Mesenchymal stem cell (in vitro differentiated cells and primary cell): ENCODE measurements at regions not wholly inside any gene's neighbourhood (a gene's known extent, or its start where the extent isn't known, plus 50 kb on each side); places are given as distances from the start of the nearest gene placed in this dataset.

Source experiments
- DNase-seq: peaks from one replicate; pipeline ENCODE4 v3.0.0-alpha.2; 2013
- H2AFZ ChIP-seq: one replicate; pipeline ENCODE4 v1.6.1; 2013; ENCODE audit warnings: low read depth, mild to moderate bottlenecking, control low read depth, inconsistent platforms, low read length, moderate library complexity
- H2AK5ac ChIP-seq: 2 replicates; pipeline ENCODE4 v1.6.1; 2013; ENCODE audit warnings: low read length, moderate library complexity, mild to moderate bottlenecking, inconsistent platforms; ENCODE audit not compliant: severe bottlenecking
- H2BK120ac ChIP-seq: one replicate; pipeline ENCODE4 v1.6.1; 2013; ENCODE audit warnings: low read depth, mild to moderate bottlenecking, inconsistent platforms, low read length, moderate library complexity
- H2BK12ac ChIP-seq, 2 experiments: one replicate each; pipeline ENCODE4 v1.6.1; 2013; ENCODE audit warnings: inconsistent platforms in 2 of 2, low read length in 2 of 2, mild to moderate bottlenecking in 2 of 2, moderate library complexity in 2 of 2, control low read depth in 1 of 2
- H2BK15ac ChIP-seq: one replicate; pipeline ENCODE4 v1.6.1; 2013; ENCODE audit warnings: mild to moderate bottlenecking, low read depth, inconsistent platforms; ENCODE audit not compliant: poor library complexity, severe bottlenecking
- H2BK5ac ChIP-seq: 2 replicates; pipeline ENCODE4 v1.6.1; 2013; ENCODE audit warnings: low read depth, mild to moderate bottlenecking, low read length, control low read depth, inconsistent platforms; ENCODE audit not compliant: poor library complexity, severe bottlenecking
- H3K14ac ChIP-seq, 2 experiments: one replicate each; pipeline ENCODE4 v1.6.1; 2013; ENCODE audit warnings: inconsistent platforms in 2 of 2, low read length in 2 of 2, control low read depth in 1 of 2, mild to moderate bottlenecking in 1 of 2, moderate library complexity in 1 of 2
- H3K18ac ChIP-seq, 2 experiments: one replicate each; pipeline ENCODE4 v1.6.1; 2013; ENCODE audit warnings: inconsistent platforms in 2 of 2, low read length in 2 of 2, control low read depth in 1 of 2, low read depth in 1 of 2, mild to moderate bottlenecking in 1 of 2
- H3K23ac ChIP-seq, 2 experiments: one replicate each; pipeline ENCODE4 v1.6.1; 2013; ENCODE audit warnings: inconsistent platforms in 2 of 2, low read length in 2 of 2, mild to moderate bottlenecking in 2 of 2, moderate library complexity in 2 of 2, control low read depth in 1 of 2
- H3K27ac ChIP-seq: 2 replicates; pipeline ENCODE4 v1.5.1; 2013; ENCODE audit warnings: mild to moderate bottlenecking, moderate library complexity, low read length, control low read depth, inconsistent platforms; ENCODE audit not compliant: poor library complexity, severe bottlenecking
- H3K27me3 ChIP-seq, 2 experiments: 2 replicates each; pipeline versions ENCODE4 v1.6.1 to v1.7.0; 2013; ENCODE audit warnings: low read length in 2 of 2, mild to moderate bottlenecking in 2 of 2, moderate library complexity in 2 of 2, control low read depth in 1 of 2, inconsistent platforms in 1 of 2; ENCODE audit not compliant: control insufficient read depth in 1 of 2, insufficient read depth in 1 of 2
- H3K36me3 ChIP-seq, 2 experiments: 2 replicates each; pipeline versions ENCODE4 v1.6.1 to v1.7.0; 2013; ENCODE audit warnings: low read length in 2 of 2, control low read depth in 1 of 2, inconsistent platforms in 1 of 2, low read depth in 1 of 2, mild to moderate bottlenecking in 1 of 2; ENCODE audit not compliant: insufficient read depth in 2 of 2, control insufficient read depth in 1 of 2
- H3K4ac ChIP-seq, 2 experiments: one replicate each; pipeline ENCODE4 v1.6.1; 2013; ENCODE audit warnings: inconsistent platforms in 2 of 2, low read length in 2 of 2, mild to moderate bottlenecking in 2 of 2, moderate library complexity in 2 of 2, control low read depth in 1 of 2, low read depth in 1 of 2
- H3K4me1 ChIP-seq: 2 replicates; pipeline ENCODE4 v1.6.1; 2013; ENCODE audit warnings: low read depth, low read length, control low read depth; ENCODE audit not compliant: control insufficient read depth, insufficient read depth
- H3K4me2 ChIP-seq: 2 replicates; pipeline ENCODE4 v1.6.1; 2013; ENCODE audit warnings: low read length, mild to moderate bottlenecking, inconsistent platforms; ENCODE audit not compliant: poor library complexity, severe bottlenecking
- H3K4me3 ChIP-seq, 2 experiments: 2 replicates each; pipeline versions ENCODE4 v1.5.1 to v1.7.0; 2013; ENCODE audit warnings: low read length in 2 of 2, mild to moderate bottlenecking in 2 of 2, control low read depth in 1 of 2, low read depth in 1 of 2; ENCODE audit not compliant: insufficient read depth in 1 of 2
- H3K79me1 ChIP-seq: replicated peaks from 2 replicates; pipeline ENCODE4 v1.6.1; 2013; ENCODE audit warnings: mild to moderate bottlenecking, control low read depth, low read length, inconsistent platforms; ENCODE audit not compliant: poor library complexity, severe bottlenecking
- H3K9ac ChIP-seq: 2 replicates; pipeline ENCODE4 v1.7.0; 2013; ENCODE audit warnings: mild to moderate bottlenecking, low read length, moderate library complexity
- H3K9me3 ChIP-seq: 2 replicates; pipeline ENCODE4 v1.7.0; 2013; ENCODE audit warnings: mild to moderate bottlenecking, low read length; ENCODE audit not compliant: control insufficient read depth
- H4K8ac ChIP-seq: one replicate; pipeline ENCODE4 v1.6.1; 2013; ENCODE audit warnings: inconsistent platforms, mild to moderate bottlenecking, low read length, moderate library complexity
- H4K91ac ChIP-seq: one replicate; pipeline ENCODE4 v1.6.1; 2013; ENCODE audit warnings: mild to moderate bottlenecking, low read length, inconsistent platforms
- whole genome bisulfite sequencing: methylation state at CpG from one replicate; pipeline ENCODE4 v1.1.7; 2013; ENCODE audit warnings: mixed read lengths; 5-methylcytosine and 5-hydroxymethylcytosine counted together

DNA sequence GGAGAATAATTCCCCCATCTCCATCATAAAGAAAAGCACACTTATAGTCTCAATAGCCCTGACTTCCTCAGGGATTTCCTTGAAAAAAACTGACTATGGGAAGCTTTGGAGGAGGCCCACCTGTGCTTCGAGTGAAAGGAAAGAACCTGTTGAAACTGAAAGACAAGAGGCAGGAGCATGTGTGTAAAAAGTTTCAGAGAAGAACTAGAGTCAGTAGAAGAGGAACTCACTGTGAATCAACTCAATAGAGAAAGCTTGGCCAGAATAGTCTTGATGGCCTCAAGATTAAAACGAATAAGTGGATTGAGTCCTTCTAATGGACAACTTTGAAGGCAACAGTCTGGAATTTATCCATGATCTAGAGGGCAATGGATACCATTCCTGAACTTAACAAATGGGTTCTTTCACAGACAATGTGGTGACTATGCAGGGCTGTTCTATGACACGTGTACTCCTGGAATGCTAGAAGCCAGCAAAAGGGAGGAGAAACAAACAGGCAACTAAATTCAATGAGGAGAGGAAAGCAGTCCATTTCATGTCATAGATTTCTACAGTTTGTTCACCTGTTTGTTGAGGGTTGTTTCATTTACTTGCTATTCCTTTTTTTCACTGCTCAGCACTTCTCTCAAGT lies 442.3 kb downstream of the GRB14 start:
- Histone ChIP-seq H2BK120ac (no peak overlapping the region), H3K4me2 (no peak overlapping the region), H2BK15ac (no peak overlapping the region), H3K9me3 (peaks cover 12% of the 10 kb centered on the region), H3K18ac (no peak overlapping the region), H3K23ac (no peak overlapping the region), H4K8ac (no peak overlapping the region), H3K4me3 (no peak overlapping the region), H2BK12ac (no peak overlapping the region), H4K91ac (no peak overlapping the region), H3K14ac (no peak overlapping the region), H3K27ac (no peak overlapping the region), H3K79me1 (no peaks in the 10 kb centered on the region), H3K4ac (no peak overlapping the region), H3K4me1 (no peaks in the 10 kb centered on the region), H2AK5ac (no peak overlapping the region), H3K9ac (no peak overlapping the region), H3K36me3 (no peaks in the 10 kb centered on the region), H2AFZ (no peak overlapping the region), H2BK5ac (no peak overlapping the region), H3K27me3 (no peaks in the 10 kb centered on the region)
- DNase-seq = peak; percentile 14
- WGBS = 54% methylated on average over 3 of the region's 3 CpGs

DNA sequence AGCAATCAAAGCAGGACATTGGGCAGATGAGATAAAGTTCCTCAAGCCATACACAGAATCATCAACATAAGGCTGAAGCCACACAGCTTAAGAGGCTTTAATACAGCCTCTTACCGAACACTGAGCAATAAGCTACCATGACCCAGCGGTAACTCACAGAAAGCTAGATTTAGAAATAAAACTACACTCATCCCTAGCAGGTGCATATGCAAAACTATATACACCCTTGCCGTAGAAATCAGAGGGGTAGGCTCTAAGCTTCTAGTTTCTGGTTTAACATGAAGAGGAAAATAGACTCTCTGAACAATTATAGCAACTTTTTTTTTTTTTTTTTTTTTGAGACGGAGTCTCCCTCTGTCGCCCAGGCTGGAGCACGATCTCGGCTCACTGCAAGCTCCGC lies 428.8 kb upstream of the FIGN start:
- Histone ChIP-seq H3K4me3 (no peak overlapping the region), H2BK120ac (no peak overlapping the region), H4K8ac (no peak overlapping the region), H3K14ac (no peak overlapping the region), H3K27me3 (no peaks in the 10 kb centered on the region), H3K27ac (no peak overlapping the region), H3K4me1 (no peaks in the 10 kb centered on the region), H3K4ac (no peak overlapping the region), H3K23ac (no peak overlapping the region), H3K79me1 (no peaks in the 10 kb centered on the region), H3K4me2 (no peak overlapping the region), H2BK15ac (no peak overlapping the region), H2AK5ac (no peak overlapping the region), H2BK5ac (no peak overlapping the region), H3K9me3 (no peaks in the 10 kb centered on the region), H2AFZ (no peak overlapping the region), H4K91ac (no peak overlapping the region), H3K18ac (no peak overlapping the region), H3K9ac (no peak overlapping the region), H2BK12ac (no peak overlapping the region), H3K36me3 (no peaks in the 10 kb centered on the region)
- 91% methylated on average over 2 of the region's 8 CpGs for WGBS
- DNase-seq = no peak

DNA sequence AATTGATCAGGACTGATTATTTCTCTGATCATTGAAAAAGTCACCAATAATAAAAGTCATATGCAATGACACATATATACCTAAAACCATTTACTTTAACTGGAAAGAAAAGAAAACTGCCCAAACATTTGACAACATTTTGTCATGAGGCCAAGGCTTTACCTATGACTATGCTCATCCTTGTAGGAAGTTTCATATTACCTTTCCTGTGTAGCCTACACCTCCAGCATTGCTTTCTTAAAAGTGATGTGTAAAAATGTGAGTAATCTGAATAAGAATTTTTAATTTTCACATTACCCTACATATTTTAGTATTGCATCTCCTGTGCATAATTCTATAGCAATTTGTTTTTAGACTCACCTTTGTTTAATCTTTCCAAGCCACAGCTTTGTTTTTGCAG lies 419.8 kb upstream of the FIGN start:
- no peaks in the 10 kb centered on the region for H3K27me3 ChIP-seq
- H3K4me1 ChIP-seq = no peaks in the 10 kb centered on the region
- no peak overlapping the region for H3K4me3 ChIP-seq
- H3K4ac ChIP-seq = no peak overlapping the region
- H3K79me1 ChIP-seq = no peaks in the 10 kb centered on the region
- H4K8ac ChIP-seq = no peak overlapping the region
- no peaks in the 10 kb centered on the region for H3K36me3 ChIP-seq
- H3K23ac ChIP-seq = no peak overlapping the region
- no peak overlapping the region for H2BK15ac ChIP-seq
- no peak overlapping the region for H2BK12ac ChIP-seq
- no peak overlapping the region for H3K14ac ChIP-seq
- no peak overlapping the region for H2AK5ac ChIP-seq
- no peak overlapping the region for H3K4me2 ChIP-seq
- H2AFZ ChIP-seq = no peak overlapping the region
- H3K9ac ChIP-seq = no peak overlapping the region
- no peak overlapping the region for H2BK5ac ChIP-seq
- H2BK120ac ChIP-seq = no peak overlapping the region
- no peak overlapping the region for H4K91ac ChIP-seq
- DNase-seq = no peak
- no peak overlapping the region for H3K18ac ChIP-seq
- no peak overlapping the region for H3K27ac ChIP-seq
- no peaks in the 10 kb centered on the region for H3K9me3 ChIP-seq

DNA sequence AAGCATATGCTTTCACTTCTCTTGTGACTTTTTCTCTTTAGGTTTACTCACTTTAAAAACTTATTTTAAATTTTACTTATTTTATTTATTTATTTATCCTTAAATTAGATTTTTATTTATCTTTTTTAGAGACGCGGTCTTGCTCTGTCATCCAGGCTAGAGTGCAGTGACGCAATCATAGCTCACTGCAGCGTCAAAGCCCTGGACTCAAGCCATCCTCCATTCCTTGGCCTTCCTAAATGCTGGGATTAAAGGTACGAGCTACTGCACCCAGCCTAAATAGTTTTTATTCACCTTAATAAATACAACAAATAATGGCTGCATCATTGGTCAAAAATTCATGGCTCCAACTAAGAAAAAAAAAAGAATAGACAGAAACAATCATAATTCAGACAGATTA lies 415.7 kb upstream of the FIGN start:
- Histone ChIP-seq H2AFZ (no peak overlapping the region), H3K18ac (no peak overlapping the region), H2AK5ac (no peak overlapping the region), H3K4me3 (no peak overlapping the region), H3K4ac (no peak overlapping the region), H4K8ac (no peak overlapping the region), H3K4me2 (no peak overlapping the region), H3K23ac (no peak overlapping the region), H4K91ac (no peak overlapping the region), H3K4me1 (no peaks in the 10 kb centered on the region), H3K14ac (no peak overlapping the region), H3K79me1 (no peaks in the 10 kb centered on the region), H2BK5ac (no peak overlapping the region), H3K9ac (peak overlapping the region; percentile 27), H3K9me3 (no peaks in the 10 kb centered on the region), H2BK120ac (no peak overlapping the region), H3K36me3 (no peaks in the 10 kb centered on the region), H3K27me3 (no peaks in the 10 kb centered on the region), H2BK15ac (no peak overlapping the region), H2BK12ac (no peak overlapping the region), H3K27ac (no peak overlapping the region)
- DNase-seq = no peak
- 70% methylated on average over 5 of the region's 5 CpGs for WGBS
